GM23338 (cell line): ENCODE measurements at regions not wholly inside any gene's neighbourhood (a gene's known extent, or its start where the extent isn't known, plus 50 kb on each side); places are given as distances from the start of the nearest gene placed in this dataset.

Source experiments
- CREB1 ChIP-seq: fragments of 250-450 bp; sonication (Bioruptor Pico); IDR thresholded peaks from 2 replicates; pipeline ENCODE4 v1.5.0; 2020; ENCODE audit warnings: low read depth, mild to moderate bottlenecking, moderate library complexity
- CTCF ChIP-seq, 2 experiments: fragments of 200-600 bp in 1 of 2; sonication (generic) in 1 of 2; conservative IDR thresholded peaks; 2 replicates each; pipeline versions ENCODE4 v1.5.1 to v1.6.1; 2016 to 2017; ENCODE audit warnings: antibody characterized with exemption in 2 of 2, low read depth in 2 of 2, mild to moderate bottlenecking in 2 of 2, moderate library complexity in 1 of 2
- EZH2 ChIP-seq: fragments of 200-600 bp; sonication (generic); IDR thresholded peaks from one replicate; pipeline ENCODE4 v1.8.0; 2017; ENCODE audit warnings: antibody characterized with exemption, mild to moderate bottlenecking, low read depth; ENCODE audit not compliant: unreplicated experiment
- EZH2phosphoT487 ChIP-seq: fragments of 200-600 bp; sonication (generic); IDR thresholded peaks from one replicate; pipeline ENCODE4 v1.8.1; 2018; ENCODE audit warnings: antibody characterized with exemption; ENCODE audit not compliant: unreplicated experiment
- JUNB ChIP-seq: IDR thresholded peaks from one replicate; pipeline ENCODE4 v1.6.1; 2016; ENCODE audit warnings: antibody characterized with exemption; ENCODE audit not compliant: unreplicated experiment
- REST ChIP-seq: IDR thresholded peaks from one replicate; pipeline ENCODE4 v1.6.1; 2018; ENCODE audit warnings: antibody characterized with exemption; ENCODE audit not compliant: unreplicated experiment
- ZNF462 ChIP-seq: fragments of 250-450 bp; sonication (Bioruptor Pico); IDR thresholded peaks from 2 replicates; pipeline ENCODE4 v1.5.0; 2020; ENCODE audit warnings: mild to moderate bottlenecking, moderate library complexity

- TF ChIP-seq CTCF (conservative IDR thresholded peaks at IDR 0.05; ENCODE audit: low read depth in 2 of 2) (peak; percentile 82 to 85), EZH2phosphoT487 (no peak), EZH2 (no peak), CREB1 (CRISPR knock-in tag) (no peak), REST (no peak), ZNF462 (CRISPR knock-in tag) (no peak), JUNB (no peak)
Observed at GRCh38 chr17:33949100-33949499, 306.0 kb upstream of the CCL2 start.
